AG09319 (cell line): ENCODE measurements at regions not wholly inside any gene's neighbourhood (a gene's known extent, or its start where the extent isn't known, plus 50 kb on each side); places are given as distances from the start of the nearest gene placed in this dataset.
"Not testable (repeated sequence)": the region's sequence is repeated elsewhere in the genome, so short reads cannot be mapped to it uniquely, and the experiment has no call there.

Source experiments
- DNase-seq: peaks from one replicate; pipeline ENCODE4 v3.0.0-alpha.2; 2010; ENCODE audit warnings: low read depth; ENCODE audit errors: extremely low read depth
- CTCF ChIP-seq: IDR thresholded peaks from 2 replicates; pipeline ENCODE4 v1.5.1; 2011; ENCODE audit warnings: low read depth, mild to moderate bottlenecking, inconsistent platforms, low read length, moderate library complexity

- TF ChIP-seq CTCF = no peak
- no peak for DNase-seq
Observed at GRCh38 chr3:6737630-6738029, 123.3 kb upstream of the GRM7 start.

DNA sequence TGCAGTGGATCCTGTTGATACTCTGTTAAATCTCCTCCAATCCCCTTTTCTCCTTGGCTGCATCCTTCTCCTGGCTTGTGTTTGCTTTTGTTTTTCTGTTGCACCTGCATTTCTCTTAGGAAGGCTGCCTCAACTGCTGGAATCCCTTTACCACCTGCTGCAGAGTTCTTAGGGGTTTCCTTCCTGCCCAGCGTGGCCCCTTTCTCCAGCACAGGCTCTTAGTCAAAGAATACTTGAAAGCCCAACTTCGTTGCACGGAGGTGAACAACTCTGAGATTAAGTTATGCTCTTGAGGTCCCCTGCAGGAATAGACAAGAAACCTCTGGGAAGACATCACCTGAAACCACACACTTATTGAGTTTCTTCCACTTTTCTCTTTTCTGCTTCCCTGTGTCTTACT, 121.6 kb upstream of the GRM7 start:
- no peak for DNase-seq
- TF ChIP-seq CTCF = no peak

DNA sequence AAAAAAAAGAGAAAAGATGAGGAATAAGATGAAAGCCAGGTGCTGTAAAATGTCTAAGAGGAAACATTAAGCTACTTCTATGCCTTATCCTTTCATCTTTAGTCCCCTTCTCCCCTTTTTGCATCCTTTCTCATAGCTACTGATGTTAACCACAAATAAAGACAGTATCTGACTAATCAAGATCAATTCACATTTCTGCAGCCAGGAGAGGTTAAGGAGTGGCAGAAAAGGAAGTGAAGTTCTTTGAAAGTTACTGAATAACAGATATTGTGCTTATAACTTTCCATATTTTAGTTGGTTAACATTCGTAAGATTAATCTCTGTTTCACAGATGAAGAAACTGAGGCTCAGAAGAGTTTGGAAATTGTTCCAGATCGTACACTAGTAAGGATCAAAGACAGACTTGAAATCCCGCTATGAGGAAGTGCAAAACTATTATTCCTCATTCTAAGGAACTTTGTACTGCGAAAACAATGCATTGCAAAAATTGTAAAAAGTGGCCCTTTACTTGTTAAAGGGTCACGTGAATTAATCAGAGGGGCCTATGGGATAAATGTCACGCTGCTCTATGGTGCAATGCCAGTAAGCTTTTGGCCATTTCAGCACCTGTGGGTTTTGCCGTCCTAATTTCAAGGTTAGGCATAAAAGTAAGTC, 117.7 kb upstream of the GRM7 start:
- no peak for DNase-seq
- no peak for TF ChIP-seq CTCF

DNA sequence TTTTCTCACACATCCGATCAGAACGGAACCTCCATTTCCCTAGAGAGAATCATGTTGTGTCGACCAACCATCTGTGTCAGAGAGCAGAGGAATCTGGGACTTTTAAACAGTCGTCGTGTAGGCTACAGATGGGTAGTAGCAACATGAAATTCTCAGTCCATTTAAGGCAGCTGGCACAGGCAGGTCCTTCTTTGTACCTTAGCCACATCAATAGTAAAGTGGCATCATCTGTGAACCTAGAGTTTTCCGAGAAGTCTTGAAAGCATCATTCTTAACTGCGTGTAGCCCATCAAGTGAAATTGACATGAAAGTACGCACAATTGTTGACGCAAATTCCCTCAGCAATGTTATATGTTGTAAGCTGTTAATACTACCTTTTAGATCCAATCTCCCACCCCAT, 114.5 kb upstream of the GRM7 start:
- no peak for DNase-seq
- TF ChIP-seq CTCF = no peak

- no peak for DNase-seq
- TF ChIP-seq CTCF = no peak
Observed at GRCh38 chr3:6747017-6747416, 113.9 kb upstream of the GRM7 start.

DNA sequence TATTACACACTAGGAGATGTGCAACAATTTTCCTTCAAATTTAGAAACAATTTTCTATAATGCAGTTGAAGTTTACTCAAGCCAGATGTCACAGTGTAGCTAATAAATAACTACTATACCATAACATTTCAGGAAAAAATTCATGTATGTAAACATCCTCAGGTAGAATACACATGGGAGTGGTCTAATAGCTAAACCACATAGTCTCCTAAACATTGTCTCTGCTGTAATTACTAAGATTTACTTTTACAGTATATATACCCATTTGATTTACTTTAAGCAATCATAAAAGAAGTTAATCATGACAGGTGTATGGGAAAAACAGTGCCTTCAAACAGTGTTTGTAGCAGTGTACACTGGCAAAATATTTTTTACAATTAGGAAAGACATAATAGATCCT, 110.1 kb upstream of the GRM7 start:
- DNase-seq = no peak
- TF ChIP-seq CTCF = no peak

- no peak for DNase-seq
- no peak for TF ChIP-seq CTCF
Observed at GRCh38 chr3:6753536-6753935, 107.4 kb upstream of the GRM7 start.

GRCh38 chr3:6769532-6770396, 91.2 kb upstream of the GRM7 start:
- not testable (repeated sequence) for DNase-seq
